GM10266 (cell line): ENCODE measurements at regions not wholly inside any gene's neighbourhood (a gene's known extent, or its start where the extent isn't known, plus 50 kb on each side); places are given as distances from the start of the nearest gene placed in this dataset.

Source experiments
- DNase-seq: peaks from one replicate; pipeline ENCODE4 v3.0.0; 2012; ENCODE audit errors: extremely low spot score
- CTCF ChIP-seq: IDR thresholded peaks from 2 replicates; pipeline ENCODE4 v1.5.1; 2012; ENCODE audit warnings: mild to moderate bottlenecking, low read depth; ENCODE audit not compliant: control insufficient read depth, insufficient read depth; ENCODE audit errors: missing control alignments

GRCh38 chr3:148246291-148246923 is 451.3 kb upstream of the AGTR1 start:
- TF ChIP-seq CTCF = no peak
- no peak for DNase-seq

- no peak for DNase-seq
- TF ChIP-seq CTCF = no peak
These were observed 444.0 kb upstream of the AGTR1 start for GRCh38 chr3:148253713-148254112.

- DNase-seq = no peak
- TF ChIP-seq CTCF = no peak
These were observed 443.3 kb upstream of the AGTR1 start for GRCh38 chr3:148254402-148254801.

GRCh38 chr3:148255981-148256969 is 441.4 kb upstream of the AGTR1 start:
- DNase-seq = no peak

GRCh38 chr3:148262980-148263379 is 434.7 kb upstream of the AGTR1 start:
- TF ChIP-seq CTCF = no peak
- DNase-seq = no peak

More at GRCh38 chr3:148255981-148256969, 441.4 kb upstream of the AGTR1 start:
- TF ChIP-seq CTCF = no peak

GRCh38 chr3:148265841-148266240 is 431.9 kb upstream of the AGTR1 start:
- TF ChIP-seq CTCF = no peak
- no peak for DNase-seq

- no peak for TF ChIP-seq CTCF
- DNase-seq = no peak
These were observed 431.4 kb upstream of the AGTR1 start for GRCh38 chr3:148266341-148266740.
